Adrenal gland (tissue), 9 donors: ENCODE measurements at regions not wholly inside any gene's neighbourhood (a gene's known extent, or its start where the extent isn't known, plus 50 kb on each side); places are given as distances from the start of the nearest gene placed in this dataset.

Experiments used
- DNase-seq, 7 donors: peaks; one replicate each; pipeline ENCODE4 v3.0.0-alpha.2; 2019 to 2020
- H3K27ac ChIP-seq, 5 donors: fragments of 200-600 bp; sonication (generic) in 4 of 5; 1 replicate in 3 of 5; 2 replicates in 2 of 5; pipeline versions ENCODE4 v1.5.1 to v1.8.0; 2016 to 2020; ENCODE audit warnings: mild to moderate bottlenecking in 1 of 5
- H3K27me3 ChIP-seq: fragments of 200-600 bp; 2 replicates; pipeline ENCODE4 v1.8.0; 2021
- H3K36me3 ChIP-seq, 2 donors: fragments of 200-600 bp; replicated peaks in 1 of 2; 1 replicate in 1 of 2; 2 replicates in 1 of 2; pipeline versions ENCODE4 v1.5.1 to v1.8.0; 2018 to 2022
- H3K4me1 ChIP-seq, 2 donors: fragments of 200-600 bp; replicated peaks in 1 of 2; 1 replicate in 1 of 2; 2 replicates in 1 of 2; pipeline versions ENCODE4 v1.5.1 to v1.8.0; 2018 to 2021
- H3K4me3 ChIP-seq, 4 donors: fragments of 200-600 bp; sonication (generic) in 3 of 4; one replicate each; pipeline ENCODE4 v1.5.1; 2016 to 2018
- H3K9me3 ChIP-seq, 3 donors: fragments of 200-600 bp; sonication (generic) in 1 of 3; replicated peaks in 1 of 3; 1 replicate in 2 of 3; 2 replicates in 1 of 3; pipeline versions ENCODE4 v1.5.1 to v1.8.0; 2016 to 2021
- POLR2A ChIP-seq, 2 donors: fragments of 450-650 bp; IDR thresholded peaks; one replicate each; pipeline ENCODE4 v1.6.1; 2017; ENCODE audit warnings: antibody characterized with exemption in 2 of 2, mild to moderate bottlenecking in 2 of 2, moderate library complexity in 1 of 2
- WGBS, 4 donors: extraction: QIAGEN DNeasy Blood & Tissue Kit in 2 of 4; methylation state at CpG; one replicate each; pipeline versions ENCODE4 v1.1.5 to v1.1.7; 2013 to 2017; 5-methylcytosine and 5-hydroxymethylcytosine counted together
- intact Hi-C, 2 donors: fragments of 100-400 bp; cut with DNase I; formaldehyde crosslinking; loops; one replicate each; pipeline versions ENCODE4 v1.14.1 to v1.15.0; 2022 to 2023
- TF ChIP-seq, protein P1 (sequence below), 6 experiments: fragments of 450-650 bp in 4 of 6; fragments of 200-600 bp in 2 of 6; sonication (generic) in 1 of 6; IDR thresholded peaks; 1 replicate in 5 of 6; 2 replicates in 1 of 6; pipeline versions ENCODE4 v1.5.1 to v1.8.0; 2016 to 2021; ENCODE audit warnings: antibody characterized with exemption in 6 of 6, mild to moderate bottlenecking in 2 of 6, moderate library complexity in 1 of 6
- donor health status: healthy with polysubstance abuse.
- donor health status: Bipolar disorder and iron deficiency.
- donor health status: DM: yes; HTN: yes; CAD: no.
- donor health status: DM: no; HTN: no; CAD: no.
- donor health status: DM: no; HTN: no; CAD: no.

DNA sequence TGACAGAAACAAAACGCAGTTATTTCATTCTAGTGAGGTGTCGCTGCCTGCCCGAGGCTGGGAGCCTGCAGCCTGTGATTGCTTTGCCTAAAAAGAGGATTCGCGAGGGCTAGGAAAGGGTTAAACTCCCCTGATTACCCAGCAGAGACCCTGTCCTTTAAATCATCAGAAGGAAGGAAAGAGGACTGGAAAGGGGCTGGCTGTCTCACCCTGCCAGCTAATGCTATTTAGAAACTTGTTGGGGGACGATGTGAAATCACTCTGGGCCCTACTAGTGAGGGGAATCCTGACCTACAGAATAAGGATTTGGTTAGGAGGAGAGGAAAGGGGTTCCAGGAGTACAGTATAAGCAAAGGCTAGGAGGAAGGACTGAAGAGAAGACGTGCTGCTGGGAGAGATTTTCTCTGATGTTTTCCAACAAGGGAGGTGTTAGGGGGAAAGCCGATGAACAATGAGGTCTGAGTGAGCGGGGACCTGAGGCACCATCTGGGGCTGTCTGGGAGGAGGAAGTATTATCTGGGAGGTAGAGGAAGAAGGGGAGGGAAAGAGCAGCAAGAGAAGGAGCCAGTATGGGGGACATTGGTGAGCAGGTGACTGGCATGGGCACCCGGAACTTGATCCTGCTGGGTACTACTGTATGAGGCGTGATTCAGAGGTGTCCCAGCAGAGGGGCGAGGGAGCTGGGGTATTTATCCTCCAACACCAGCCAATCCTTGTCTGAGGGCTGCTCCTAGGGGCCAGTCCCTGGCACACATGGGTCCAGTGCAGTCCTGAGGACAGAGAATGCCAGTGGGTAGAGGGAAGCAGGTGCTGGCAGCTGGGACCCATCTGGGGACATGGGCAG, 55.7 kb upstream of the PTPRS start:
- H3K4me3 ChIP-seq = no peak overlapping the region
- H3K27me3 ChIP-seq = peaks cover 50% of the 10 kb centered on the region
- H3K4me1 ChIP-seq = no peaks in the 10 kb centered on the region
- no peak overlapping the region for H3K27ac ChIP-seq
- H3K36me3 ChIP-seq = no peaks in the 10 kb centered on the region
- no peaks in the 10 kb centered on the region for H3K9me3 ChIP-seq
- 16 to 24% (median 20%) methylated on average over 12 of the region's 12 CpGs for WGBS, 4 donors
- TF ChIP-seq POLR2A (IDR thresholded peaks at IDR 0.05) = no peak
- TF ChIP-seq, protein P1, sequence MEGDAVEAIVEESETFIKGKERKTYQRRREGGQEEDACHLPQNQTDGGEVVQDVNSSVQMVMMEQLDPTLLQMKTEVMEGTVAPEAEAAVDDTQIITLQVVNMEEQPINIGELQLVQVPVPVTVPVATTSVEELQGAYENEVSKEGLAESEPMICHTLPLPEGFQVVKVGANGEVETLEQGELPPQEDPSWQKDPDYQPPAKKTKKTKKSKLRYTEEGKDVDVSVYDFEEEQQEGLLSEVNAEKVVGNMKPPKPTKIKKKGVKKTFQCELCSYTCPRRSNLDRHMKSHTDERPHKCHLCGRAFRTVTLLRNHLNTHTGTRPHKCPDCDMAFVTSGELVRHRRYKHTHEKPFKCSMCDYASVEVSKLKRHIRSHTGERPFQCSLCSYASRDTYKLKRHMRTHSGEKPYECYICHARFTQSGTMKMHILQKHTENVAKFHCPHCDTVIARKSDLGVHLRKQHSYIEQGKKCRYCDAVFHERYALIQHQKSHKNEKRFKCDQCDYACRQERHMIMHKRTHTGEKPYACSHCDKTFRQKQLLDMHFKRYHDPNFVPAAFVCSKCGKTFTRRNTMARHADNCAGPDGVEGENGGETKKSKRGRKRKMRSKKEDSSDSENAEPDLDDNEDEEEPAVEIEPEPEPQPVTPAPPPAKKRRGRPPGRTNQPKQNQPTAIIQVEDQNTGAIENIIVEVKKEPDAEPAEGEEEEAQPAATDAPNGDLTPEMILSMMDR (IDR thresholded peaks at IDR 0.05) = no peak
- DNase-seq = no peak
- intact Hi-C loops = no loop called here

DNA sequence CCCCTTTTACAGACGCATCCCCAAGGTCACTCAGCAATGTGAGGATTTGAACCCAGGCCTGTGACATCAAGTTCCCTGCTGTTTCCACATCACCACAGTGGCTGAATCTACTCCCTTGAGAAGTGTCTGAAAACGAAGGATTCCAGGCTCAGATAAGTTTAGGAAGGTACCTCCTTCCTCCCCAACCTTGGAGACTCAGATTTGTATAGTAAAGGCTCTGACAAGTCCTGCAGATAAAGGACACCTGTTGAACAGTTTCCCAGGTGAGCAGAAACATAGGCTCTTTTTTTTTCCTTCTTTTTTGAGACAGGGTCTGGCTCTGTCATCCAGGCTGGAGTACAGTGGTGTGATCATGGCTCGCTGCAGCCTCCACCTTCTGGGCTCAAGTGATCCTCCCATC, 56.4 kb upstream of the PTPRS start:
- no peak overlapping the region for H3K4me3 ChIP-seq
- 47 to 61% (median 53%) methylated on average over 3 of the region's 3 CpGs for WGBS, 4 donors
- H3K27ac ChIP-seq = no peak overlapping the region
- no peaks in the 10 kb centered on the region for H3K4me1 ChIP-seq
- intact Hi-C loops = no loop called here
- DNase-seq = no peak
- TF ChIP-seq POLR2A (IDR thresholded peaks at IDR 0.05) = no peak
- TF ChIP-seq, protein P1 (IDR thresholded peaks at IDR 0.05) = no peak
- H3K36me3 ChIP-seq = no peaks in the 10 kb centered on the region
- H3K27me3 ChIP-seq = peaks cover 44% of the 10 kb centered on the region
- no peaks in the 10 kb centered on the region for H3K9me3 ChIP-seq

DNA sequence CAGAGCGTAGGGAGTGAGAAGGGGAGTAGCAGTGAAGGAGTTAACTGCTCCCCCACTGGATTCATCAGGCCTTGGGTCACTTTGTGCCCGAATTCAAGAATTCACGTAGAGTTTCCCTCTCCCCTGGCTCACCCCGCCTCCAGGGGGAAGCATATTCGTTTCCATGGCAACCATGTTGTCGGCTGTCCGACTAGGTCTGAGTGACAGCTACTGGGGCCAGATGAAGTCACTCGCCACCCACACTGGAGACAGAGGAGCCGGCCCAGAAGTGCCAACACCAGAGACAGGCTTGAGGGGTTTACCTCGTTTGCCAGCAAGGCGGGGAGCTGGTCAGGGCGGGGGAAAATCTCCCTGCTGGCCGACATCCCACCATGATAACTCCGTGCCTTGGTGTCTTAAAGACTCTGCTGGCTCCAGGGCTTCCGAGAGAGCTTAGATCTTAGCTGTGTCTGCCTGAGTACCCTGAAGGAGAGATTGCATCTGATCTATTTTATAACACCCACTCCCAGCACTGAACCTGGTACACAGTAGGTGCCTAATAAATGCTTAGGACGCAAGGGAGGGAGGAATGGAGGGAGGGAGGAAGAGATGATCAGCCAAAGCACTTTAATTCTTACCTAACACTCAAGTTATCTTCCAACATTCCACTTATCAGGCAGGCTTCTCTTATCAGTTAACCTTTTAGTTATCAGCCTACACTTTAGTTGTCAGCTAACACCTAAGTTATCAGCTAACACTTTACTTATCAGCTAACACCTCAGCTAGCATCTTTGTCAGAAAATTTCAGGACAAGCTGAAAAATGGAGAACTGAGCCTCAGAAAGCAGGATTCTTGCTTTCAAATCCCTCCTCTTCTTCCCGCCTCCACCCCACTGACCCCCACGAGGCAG, 57.2 kb upstream of the ZNRF4 start:
- H3K4me3 ChIP-seq = no peak overlapping the region
- peaks cover 34% of the 10 kb centered on the region for H3K27me3 ChIP-seq
- peak in 1 of 7 donors; percentile 3 for DNase-seq
- no peaks in the 10 kb centered on the region for H3K9me3 ChIP-seq
- intact Hi-C loops = no loop called here
- TF ChIP-seq POLR2A (IDR thresholded peaks at IDR 0.05) = no peak
- TF ChIP-seq, protein P1 (IDR thresholded peaks at IDR 0.05) = no peak
- no peak overlapping the region for H3K27ac ChIP-seq
- no peaks in the 10 kb centered on the region for H3K4me1 ChIP-seq
- no peaks in the 10 kb centered on the region for H3K36me3 ChIP-seq
- WGBS, 4 donors = 11 to 19% (median 13%) methylated on average over 5 to 18 of the region's 18 CpGs

GRCh38 chr19:5398693-5399057, 56.5 kb upstream of the ZNRF4 start:
- Histone ChIP-seq H3K9me3 (no peaks in the 10 kb centered on the region), H3K27me3 (peaks cover 28% of the 10 kb centered on the region), H3K27ac (no peak overlapping the region), H3K4me3 (no peak overlapping the region), H3K36me3 (no peaks in the 10 kb centered on the region), H3K4me1 (no peaks in the 10 kb centered on the region)
- no peak for DNase-seq
- intact Hi-C loops = no loop called here
- TF ChIP-seq, protein P1 (IDR thresholded peaks at IDR 0.05) = no peak
- TF ChIP-seq POLR2A (IDR thresholded peaks at IDR 0.05) = no peak
- WGBS, 4 donors = 69 to 82% (median 74%) methylated on average over 3 of the region's 3 CpGs
